Thoracic aorta (tissue), 2 donors: ENCODE measurements at regions not wholly inside any gene's neighbourhood (a gene's known extent, or its start where the extent isn't known, plus 50 kb on each side); places are given as distances from the start of the nearest gene placed in this dataset.

ENCODE experiments used
- ATAC-seq: fragments of 150-250 bp; one replicate; pipeline ENCODE4 v1.8.0; 2017; ENCODE audit warnings: low read depth; ENCODE audit not compliant: insufficient number of reproducible peaks, low FRiP score
- DNase-seq: peaks from one replicate; pipeline ENCODE4 v3.0.0-alpha.2; 2020; ENCODE audit warnings: low spot score
- H3K27ac ChIP-seq, 2 donors: fragments of 200-600 bp; sonication (generic); 1 replicate in 1 of 2; 2 replicates in 1 of 2; pipeline ENCODE4 v1.5.1; 2016; ENCODE audit warnings: mild to moderate bottlenecking in 2 of 2, moderate library complexity in 2 of 2
- H3K27me3 ChIP-seq: fragments of 200-600 bp; sonication (generic); replicated peaks from 2 replicates; pipeline ENCODE4 v1.6.0; 2016; ENCODE audit warnings: mild to moderate bottlenecking; ENCODE audit not compliant: insufficient read depth
- H3K36me3 ChIP-seq: fragments of 200-600 bp; sonication (generic); one replicate; pipeline ENCODE4 v1.5.1; 2016
- H3K4me1 ChIP-seq, 2 donors: fragments of 200-600 bp; sonication (generic); 1 replicate in 1 of 2; 2 replicates in 1 of 2; pipeline versions ENCODE4 v1.5.1 to v1.6.0; 2016; ENCODE audit warnings: low read depth in 2 of 2, mild to moderate bottlenecking in 1 of 2; ENCODE audit not compliant: control insufficient read depth in 1 of 2
- H3K4me3 ChIP-seq: fragments of 200-600 bp; sonication (generic); 2 replicates; pipeline ENCODE4 v1.5.1; 2016; ENCODE audit warnings: mild to moderate bottlenecking
- H3K9me3 ChIP-seq: fragments of 200-600 bp; sonication (generic); 2 replicates; pipeline ENCODE4 v1.5.1; 2016
- CTCF ChIP-seq: fragments of 200-600 bp; sonication (generic); IDR thresholded peaks from one replicate; pipeline ENCODE4 v1.5.1; 2019; ENCODE audit warnings: antibody characterized with exemption

GRCh38 chr13:20351281-20352022 is 119.3 kb upstream of the GJB6 start:
- no peaks in the 10 kb centered on the region for H3K36me3 ChIP-seq
- no peaks in the 10 kb centered on the region for H3K27me3 ChIP-seq
- H3K9me3 ChIP-seq, result no peaks in the 10 kb centered on the region
- peaks cover 0 to 5% of the 10 kb centered on the region in 2 donors for H3K4me1 ChIP-seq
- no peak overlapping the region for H3K27ac ChIP-seq
- DNase-seq (no peak), ATAC-seq (no peak)
- H3K4me3 ChIP-seq, result no peak overlapping the region
- no peak for TF ChIP-seq CTCF

- no peak for ATAC-seq
- TF ChIP-seq CTCF, result no peak
- H3K36me3 ChIP-seq, result no peaks in the 10 kb centered on the region
Measured at GRCh38 chr13:20350819-20351218, 118.7 kb upstream of the GJB6 start.

GRCh38 chr13:20350382-20350763 is 118.3 kb upstream of the GJB6 start:
- Histone ChIP-seq H3K4me1 (peaks cover 0 to 5% of the 10 kb centered on the region in 2 donors), H3K27ac (no peak overlapping the region), H3K36me3 (no peaks in the 10 kb centered on the region), H3K27me3 (no peaks in the 10 kb centered on the region), H3K9me3 (no peaks in the 10 kb centered on the region), H3K4me3 (no peak overlapping the region)
- ATAC-seq, result no peak
- no peak for TF ChIP-seq CTCF
- DNase-seq, result no peak

More at GRCh38 chr13:20350819-20351218, 118.7 kb upstream of the GJB6 start:
- Histone ChIP-seq H3K27me3 (no peaks in the 10 kb centered on the region), H3K27ac (no peak overlapping the region), H3K4me3 (no peak overlapping the region), H3K4me1 (peaks cover 0 to 5% of the 10 kb centered on the region in 2 donors), H3K9me3 (no peaks in the 10 kb centered on the region)
- DNase-seq, result no peak

GRCh38 chr13:20349564-20350381 is 117.7 kb upstream of the GJB6 start:
- H3K36me3 ChIP-seq, result no peaks in the 10 kb centered on the region
- no peaks in the 10 kb centered on the region for H3K9me3 ChIP-seq
- no peak for TF ChIP-seq CTCF
- peaks cover 0 to 5% of the 10 kb centered on the region in 2 donors for H3K4me1 ChIP-seq
- H3K27ac ChIP-seq, result no peak overlapping the region
- DNase-seq (no peak), ATAC-seq (no peak)
- no peaks in the 10 kb centered on the region for H3K27me3 ChIP-seq
- H3K4me3 ChIP-seq, result no peak overlapping the region

GRCh38 chr13:20348645-20349408 is 116.7 kb upstream of the GJB6 start:
- ATAC-seq (no peak), DNase-seq (no peak)
- TF ChIP-seq CTCF, result no peak
- H3K4me1 ChIP-seq, result peaks cover 0 to 5% of the 10 kb centered on the region in 2 donors
- H3K27me3 ChIP-seq, result no peaks in the 10 kb centered on the region
- H3K27ac ChIP-seq, result no peak overlapping the region
- no peaks in the 10 kb centered on the region for H3K36me3 ChIP-seq
- no peaks in the 10 kb centered on the region for H3K9me3 ChIP-seq
- H3K4me3 ChIP-seq, result no peak overlapping the region
